Embryonic facial prominence (tissue), 1 donor: ENCODE measurements at regions not wholly inside any gene's neighbourhood (a gene's known extent, or its start where the extent isn't known, plus 50 kb on each side); places are given as distances from the start of the nearest gene placed in this dataset.
"Not testable (repeated sequence)": the region's sequence is repeated elsewhere in the genome, so short reads cannot be mapped to it uniquely, and the experiment has no call there.

Experiments used
- DNase-seq: peaks from one replicate; pipeline ENCODE4 v3.0.0-alpha.2; 2016; ENCODE audit errors: extremely low spot score

DNA sequence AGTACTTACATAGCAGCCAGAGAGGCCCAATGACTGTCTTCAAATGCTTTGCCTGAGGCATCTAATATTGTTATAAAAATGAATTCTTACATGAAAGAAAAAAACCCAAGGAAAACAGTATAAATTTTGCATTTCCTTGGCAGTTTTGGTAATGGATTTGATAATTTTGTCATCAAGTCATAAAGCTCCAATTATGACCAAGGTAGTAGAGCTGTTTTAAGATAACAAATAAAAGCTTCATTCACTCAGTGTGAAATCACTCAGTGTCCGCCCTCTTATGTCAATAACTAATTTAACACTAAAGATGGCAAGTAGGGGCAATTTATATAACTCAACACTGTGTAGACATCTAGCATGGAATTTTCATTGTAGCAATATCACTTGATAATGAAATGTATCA lies 193.9 kb downstream of the ANKRD7 start:
- no peak for DNase-seq

DNA sequence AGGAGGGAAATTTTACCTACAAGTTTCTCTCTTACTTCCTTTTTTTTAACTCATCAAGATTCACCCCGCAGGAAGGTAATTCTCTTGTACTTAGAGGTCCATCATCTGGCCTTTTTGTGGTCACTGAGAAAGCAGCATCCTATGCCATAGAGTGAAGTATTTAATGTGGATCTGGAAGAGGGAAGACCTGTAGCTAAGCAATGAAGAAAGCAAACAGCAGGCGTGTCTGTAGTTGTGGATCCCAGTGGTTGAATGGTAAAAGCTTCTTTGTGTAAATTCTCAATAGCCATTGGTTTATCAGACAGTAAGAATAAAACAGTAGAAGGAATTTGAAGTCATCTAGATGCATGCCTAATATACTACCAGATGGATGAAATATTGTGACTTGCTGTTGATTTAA lies 196.4 kb downstream of the ANKRD7 start:
- no peak for DNase-seq

DNA sequence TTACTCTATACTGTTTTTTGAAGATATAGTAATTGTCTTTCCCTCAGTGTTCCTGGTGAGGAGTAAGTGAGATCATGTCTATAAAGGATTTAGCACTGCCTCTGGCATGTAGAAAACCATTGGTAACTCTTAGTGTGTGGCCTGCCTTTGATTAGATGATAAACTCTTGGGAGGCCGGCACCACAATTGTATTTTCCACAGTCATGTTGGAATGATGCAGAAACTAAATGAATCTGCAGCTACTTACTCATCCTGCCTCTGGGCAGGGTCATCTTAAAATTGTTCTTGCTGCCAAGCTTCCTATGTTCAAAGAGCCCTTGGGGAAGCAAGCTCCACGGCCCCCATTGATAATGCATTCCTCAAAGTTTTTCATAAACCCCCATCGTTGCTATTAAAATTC lies 204.6 kb downstream of the ANKRD7 start:
- DNase-seq: no peak

DNA sequence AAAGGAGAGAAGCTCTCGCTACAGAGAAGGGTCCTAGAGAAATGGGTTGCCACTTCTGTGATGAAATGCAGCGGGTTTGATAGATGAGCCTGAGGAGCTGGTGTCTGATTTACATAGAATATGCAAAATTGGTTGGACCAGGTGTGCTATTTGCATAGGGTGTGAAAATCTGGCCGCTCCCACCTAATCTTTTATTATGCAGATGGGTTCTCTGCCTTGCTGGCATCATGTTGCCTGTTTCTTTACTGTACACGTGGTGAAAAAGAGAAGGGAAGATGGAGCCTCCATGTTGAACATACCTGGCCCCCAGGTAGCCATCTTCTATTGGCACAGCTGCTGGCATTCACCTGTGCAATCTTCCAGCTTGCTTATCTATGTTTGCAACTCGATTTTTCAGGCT lies 212.2 kb downstream of the ANKRD7 start:
- DNase-seq: no peak

DNA sequence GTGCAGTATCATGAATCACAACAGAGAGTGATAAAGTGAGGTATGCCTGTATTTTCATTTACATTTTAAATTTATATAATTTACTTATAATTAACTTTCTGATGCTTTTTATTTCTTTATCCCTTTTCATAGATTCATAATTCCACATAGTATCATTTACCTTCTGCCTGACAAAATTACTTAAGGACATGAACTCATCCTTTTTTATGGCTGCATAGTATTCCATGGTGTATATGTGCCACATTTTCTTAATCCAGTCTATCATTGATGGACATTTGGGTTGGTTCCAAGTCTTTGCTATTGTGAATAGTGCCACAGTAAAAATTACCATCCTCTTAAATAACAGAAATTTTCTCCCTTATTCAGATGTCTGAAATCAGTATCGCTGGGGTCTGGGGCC lies 224.5 kb downstream of the ANKRD7 start:
- DNase-seq: not testable (repeated sequence)

DNA sequence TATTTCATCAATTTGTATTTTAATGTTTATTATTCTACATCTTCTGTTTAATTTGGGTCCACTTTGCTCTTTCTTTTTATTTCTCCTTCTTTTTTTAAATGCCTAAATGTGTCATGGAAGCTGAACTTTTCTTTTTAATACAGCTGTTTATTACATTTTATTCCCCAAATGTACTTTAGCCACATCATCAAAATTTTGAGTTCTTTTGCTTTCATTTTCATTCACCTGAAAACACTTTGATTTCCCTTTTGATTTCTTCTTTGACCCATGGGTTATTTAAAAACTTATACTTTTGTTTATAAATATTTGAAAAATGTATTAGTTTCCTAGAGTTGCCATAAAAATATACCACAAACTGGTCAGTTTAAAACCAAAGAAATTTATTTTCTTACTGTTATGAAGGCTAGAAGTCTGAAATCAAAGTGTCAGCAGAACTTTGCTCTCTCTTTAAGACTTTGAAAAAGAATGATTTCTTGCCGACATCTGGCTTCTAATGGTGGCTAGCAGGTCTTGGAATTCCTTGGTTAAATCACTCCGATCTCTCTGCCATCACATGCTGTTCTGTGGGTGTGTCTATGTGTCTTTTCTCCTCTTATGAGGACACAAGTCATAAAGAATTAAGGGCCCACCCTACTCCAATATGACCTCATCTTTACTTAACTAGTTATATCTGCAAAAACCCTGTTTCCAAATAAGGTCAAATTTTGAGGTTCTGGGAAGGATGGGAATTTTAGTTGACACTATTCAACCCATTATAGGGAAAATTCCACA lies 225.5 kb downstream of the ANKRD7 start:
- no peak for DNase-seq

DNA sequence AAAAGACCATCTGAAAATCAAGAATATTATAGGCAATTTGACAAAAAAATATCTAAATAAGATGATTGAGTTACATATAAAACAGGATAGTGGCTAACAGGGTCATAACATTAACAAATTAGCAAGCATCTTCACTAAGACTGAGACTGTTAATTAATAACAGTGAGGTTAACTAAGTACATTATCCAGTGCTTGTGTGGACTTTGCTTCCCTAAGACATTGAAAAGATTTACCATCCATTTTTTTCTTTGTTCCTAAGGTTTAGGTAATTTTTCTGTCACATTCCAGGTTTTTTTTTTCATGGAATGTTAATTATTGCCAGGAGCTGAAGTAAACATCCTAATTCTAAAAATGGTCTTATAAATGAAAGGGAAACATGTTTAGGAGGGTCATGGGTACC lies 227.6 kb downstream of the ANKRD7 start:
- DNase-seq: no peak

DNA sequence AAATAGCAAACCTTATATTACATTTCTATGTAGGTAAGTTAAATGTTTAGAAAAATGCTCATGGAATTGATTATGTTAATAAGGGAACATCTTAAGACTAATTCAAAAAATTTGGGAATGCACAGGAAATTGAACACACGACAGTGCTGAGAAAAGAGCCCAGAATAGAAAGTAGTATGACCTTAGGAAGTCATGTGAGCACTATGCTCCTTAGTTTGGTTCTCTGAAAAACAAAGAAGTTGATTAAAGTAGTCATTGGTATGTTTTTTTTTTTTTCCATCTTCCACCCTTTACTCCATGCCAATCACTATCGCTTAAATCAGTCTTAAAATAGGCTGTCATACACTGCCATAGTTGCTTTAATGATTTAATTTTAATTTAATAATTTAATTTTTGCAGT lies 242.9 kb downstream of the ANKRD7 start:
- DNase-seq: no peak

DNA sequence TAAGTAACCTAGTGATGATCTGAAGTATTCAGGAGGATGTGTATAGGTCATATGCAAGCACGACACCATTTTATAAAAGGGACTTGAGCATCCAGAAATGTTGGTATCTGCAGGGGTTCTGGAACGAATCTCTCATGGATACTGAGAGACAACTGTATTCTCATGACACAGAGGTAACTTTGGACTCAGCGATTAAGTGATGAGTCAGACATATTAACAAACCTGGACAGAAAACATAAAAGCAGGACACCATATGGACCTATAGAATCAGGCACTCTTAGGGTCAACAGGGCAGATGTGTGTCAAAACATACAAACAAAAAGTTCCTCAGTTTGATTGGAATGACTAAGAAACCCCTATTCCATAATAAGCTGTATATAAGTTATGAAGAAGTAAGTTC lies 248.1 kb downstream of the ANKRD7 start:
- no peak for DNase-seq

DNA sequence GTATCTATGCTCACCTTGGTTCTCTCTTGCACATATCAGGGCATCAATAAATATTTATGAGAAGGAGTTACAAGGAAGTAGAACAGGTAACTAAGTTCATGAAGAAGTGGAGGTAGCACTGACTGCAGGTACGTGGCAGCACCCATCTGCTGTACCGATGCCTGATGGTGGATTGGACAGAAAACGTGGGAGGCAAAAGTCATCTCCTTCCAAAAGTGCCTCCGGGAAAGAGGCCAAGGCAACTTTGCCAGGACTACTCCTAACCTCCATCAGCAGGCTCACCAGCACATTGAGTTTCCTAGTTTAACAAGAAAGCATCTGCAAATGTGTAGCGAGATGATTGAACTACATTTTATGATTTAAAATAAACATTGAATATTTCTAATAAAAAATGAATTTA lies 248.8 kb downstream of the ANKRD7 start:
- DNase-seq: no peak

DNA sequence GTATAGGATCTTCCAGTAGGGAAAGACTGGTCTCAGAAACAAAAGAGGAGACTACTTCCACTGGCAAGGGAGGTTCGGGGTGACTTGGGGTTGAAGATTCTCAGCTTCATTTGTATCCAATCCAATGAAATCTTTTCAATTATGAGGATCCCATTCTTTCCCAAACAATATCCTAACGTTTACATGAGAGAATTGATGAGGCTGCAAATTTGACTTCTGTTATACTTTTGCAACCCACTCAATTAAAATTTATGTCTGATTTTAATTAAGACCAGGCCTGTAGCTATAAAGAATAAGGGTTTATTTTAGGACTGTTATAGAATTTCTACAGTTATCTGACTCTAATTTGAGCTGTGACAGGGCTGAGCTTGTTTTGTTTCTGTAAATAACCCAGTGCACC lies 251.5 kb downstream of the ANKRD7 start:
- no peak for DNase-seq

DNA sequence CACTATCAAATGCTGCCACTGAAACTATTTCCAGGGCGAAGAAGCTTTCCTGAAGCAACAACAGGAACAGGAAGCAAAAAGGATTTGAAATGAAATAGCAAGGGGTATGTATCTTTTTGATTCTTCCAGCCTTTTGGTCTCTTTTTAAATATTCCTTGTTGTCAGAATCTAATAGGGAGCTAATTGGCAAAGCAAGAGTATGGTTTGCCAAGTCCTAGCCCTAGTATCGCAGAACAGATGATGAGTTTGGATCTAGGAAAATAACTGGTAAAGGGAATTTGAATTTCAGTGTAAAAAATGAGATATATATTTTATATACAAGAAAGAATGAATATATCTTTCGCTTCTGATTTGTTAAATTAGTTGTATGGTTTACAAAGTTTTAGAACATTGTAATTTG lies 252.5 kb downstream of the ANKRD7 start:
- no peak for DNase-seq

DNA sequence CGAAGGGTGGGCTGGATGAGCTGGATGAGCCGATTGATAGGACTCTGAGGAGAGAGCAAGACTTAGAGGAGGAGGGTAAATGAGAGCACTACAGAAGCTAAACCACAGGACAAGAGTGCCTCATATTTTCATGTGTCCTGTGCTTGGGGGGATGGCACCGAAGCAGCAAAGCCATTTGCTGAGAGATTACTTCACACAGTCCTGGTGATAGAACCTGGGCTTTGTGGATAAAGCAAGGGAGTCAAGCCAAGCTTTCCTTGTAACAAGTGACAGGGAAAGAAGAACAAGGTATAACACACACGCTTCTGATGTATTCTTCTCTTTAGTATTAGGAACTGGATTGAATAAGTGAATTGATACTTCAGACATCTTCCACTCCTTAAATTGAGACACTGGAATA lies 253.7 kb downstream of the ANKRD7 start:
- no peak for DNase-seq

DNA sequence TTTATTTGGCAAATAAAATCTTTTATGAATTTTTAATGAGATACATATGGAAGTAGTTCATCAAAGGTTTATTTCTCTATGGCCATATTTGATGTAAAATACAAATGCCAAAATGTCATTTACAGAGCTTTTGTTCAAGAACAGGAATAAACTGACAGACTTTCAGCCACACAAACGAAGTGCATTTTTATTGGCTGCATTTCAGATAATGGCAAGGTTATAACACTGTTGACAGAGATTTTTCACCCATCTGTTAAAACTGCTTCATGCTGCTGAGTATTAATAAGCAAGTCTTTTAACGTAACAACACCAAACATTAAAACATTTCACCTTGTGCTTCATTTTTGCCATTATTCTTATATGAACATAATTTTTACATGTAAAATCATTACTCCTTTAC lies 254.4 kb downstream of the ANKRD7 start:
- DNase-seq: no peak

DNA sequence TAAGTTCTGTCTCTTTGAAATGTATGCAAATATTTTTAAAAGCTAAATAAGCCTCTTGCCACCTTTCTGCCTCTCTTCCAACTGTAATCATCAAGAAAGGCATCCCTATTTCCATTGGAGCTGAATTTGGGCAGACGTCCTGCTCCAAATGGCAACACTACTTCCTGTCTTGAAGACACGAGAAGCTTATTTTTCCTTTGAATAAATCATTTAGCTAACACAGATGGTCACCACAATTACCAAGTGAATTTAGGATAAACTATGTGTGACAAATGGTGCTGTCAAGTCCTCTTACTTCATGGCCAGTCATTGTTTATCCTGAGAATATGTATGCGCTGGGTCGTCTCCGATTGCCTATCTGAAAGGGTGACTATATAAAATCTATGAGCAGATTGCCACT lies 268.0 kb downstream of the ANKRD7 start:
- no peak for DNase-seq

DNA sequence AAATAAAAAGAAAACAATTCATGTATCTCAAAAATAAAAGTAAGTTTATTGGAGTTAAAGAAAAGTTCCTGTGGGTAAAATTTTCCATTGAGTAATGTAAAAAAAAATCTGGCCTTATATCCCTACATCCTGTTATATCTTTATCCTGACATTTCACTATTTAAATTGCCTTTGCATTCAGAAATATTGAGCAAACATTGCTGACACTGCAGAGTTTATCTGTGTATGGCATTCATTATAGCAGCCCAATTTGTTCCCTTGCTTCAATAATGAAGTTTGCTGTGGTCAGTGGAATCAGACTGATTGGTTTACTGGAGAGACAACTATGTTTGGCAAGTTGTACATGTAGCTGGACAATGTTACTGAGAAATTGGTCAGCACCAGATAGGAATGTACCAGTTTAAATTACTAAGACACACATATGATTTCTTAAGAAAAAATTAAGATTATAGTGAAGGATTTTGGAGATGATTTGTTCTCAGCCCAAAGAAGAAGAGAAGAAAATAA lies 271.7 kb downstream of the ANKRD7 start:
- no peak for DNase-seq

DNA sequence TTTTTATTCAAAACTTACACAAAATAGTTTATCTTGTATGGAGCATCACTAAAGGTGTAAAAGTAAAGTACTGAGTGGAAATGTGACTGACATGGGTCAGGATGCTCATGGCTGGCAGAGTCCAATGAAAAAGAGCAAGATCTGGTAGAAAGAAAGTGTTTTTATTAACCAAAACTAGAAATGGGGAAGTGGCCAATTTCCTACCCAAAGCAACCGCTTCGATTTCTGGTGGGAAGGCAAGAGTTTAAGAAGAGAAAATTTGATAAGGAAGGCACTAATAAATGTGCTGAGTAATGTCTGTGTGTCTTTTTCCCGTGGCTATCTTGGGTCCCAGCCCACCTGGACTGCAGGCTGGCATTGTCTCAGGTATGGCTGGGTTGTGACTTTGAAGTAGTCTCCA lies 277.7 kb downstream of the ANKRD7 start:
- no peak for DNase-seq

DNA sequence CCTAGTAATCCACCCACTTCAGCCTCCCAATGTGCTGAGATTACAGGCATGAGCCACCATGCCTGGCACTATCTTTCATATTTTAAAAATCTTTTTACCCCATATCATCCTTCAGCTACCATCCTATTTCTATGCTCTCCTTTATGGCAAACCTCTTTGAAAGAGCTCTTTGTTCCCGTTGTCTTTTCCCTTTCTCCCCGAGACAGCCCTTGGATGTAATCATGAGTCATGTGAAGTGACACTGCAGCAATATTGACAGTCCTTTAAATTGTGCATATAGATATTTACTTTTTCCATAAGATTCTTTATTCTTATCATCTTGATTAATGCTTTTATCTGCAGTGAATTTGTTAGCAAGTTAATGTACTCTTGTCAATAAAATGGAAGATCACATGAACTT lies 286.6 kb downstream of the ANKRD7 start:
- DNase-seq: no peak

DNA sequence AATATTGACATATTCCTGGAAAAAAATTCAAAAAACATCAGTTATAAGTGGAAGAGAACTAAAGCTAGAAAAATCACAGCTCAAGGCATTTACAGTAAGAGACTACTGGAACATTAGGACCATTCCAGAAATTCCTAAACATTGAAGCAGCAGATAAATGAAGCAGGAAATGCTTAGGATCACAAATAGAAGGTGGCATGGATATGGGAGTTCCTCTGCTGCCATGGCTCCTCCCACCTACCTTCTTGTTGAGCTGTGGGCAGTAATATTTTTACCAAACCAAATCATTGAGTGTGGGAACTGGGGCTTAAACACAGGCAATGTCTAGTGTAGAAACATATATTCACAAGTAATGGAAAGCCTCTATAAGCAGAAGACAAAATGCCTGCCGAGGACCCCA lies 292.8 kb downstream of the ANKRD7 start:
- DNase-seq: no peak

DNA sequence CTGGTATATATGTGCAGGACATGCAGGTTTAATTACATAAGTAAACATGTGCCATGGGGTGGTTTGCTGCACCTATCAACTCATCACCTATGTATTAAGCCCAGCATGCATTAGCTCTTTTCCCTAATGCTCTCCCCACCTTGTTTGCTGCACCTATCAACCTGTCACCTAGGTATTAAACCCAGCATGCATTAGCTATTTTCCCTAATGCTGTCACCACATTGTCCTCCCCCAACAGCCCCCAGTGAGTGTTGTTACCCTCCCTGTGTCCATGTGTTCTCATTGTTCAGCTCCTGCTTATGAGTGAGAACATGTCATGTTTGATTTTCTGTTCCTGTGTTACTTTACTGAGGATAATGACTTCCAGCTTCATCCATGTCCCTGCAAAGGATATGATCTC lies 300.5 kb downstream of the ANKRD7 start:
- DNase-seq: no peak

DNA sequence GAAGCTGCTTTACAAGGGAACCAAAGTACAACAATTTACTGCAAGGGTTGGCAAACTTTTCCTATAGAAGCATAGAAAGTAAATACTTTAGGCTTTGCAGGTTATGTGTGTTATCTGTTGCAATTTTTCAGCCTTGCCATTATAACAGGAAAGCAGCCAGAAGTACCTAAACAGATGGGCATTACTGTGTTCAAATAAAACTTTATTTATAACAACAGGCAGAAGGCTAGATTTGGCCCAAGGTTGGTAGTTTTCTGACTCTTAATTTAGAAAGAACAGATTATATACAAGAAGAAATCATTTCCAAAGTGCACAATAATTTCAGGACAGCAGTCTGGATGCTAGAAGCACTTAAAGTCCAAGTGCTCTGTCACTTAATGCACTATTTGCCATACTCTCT lies 307.1 kb downstream of the ANKRD7 start:
- DNase-seq: no peak

DNA sequence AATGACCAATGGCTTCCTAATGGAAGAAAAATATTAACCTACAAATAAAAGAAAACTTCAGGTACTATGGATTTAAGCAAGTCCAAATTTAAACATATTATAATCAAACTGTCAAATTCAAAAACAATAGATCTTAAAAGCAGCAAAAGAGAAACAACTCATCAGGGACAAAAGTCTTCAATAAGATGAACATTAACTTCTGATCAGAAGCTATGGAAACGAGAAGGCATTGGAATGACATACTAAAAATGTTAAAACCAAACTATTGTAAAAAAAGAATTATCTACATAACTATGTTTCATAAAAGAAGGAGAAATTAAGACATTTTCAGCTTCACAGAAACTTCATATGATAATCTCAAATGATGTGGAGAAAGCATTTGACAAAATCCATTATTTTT lies 334.7 kb downstream of the ANKRD7 start:
- DNase-seq: no peak

DNA sequence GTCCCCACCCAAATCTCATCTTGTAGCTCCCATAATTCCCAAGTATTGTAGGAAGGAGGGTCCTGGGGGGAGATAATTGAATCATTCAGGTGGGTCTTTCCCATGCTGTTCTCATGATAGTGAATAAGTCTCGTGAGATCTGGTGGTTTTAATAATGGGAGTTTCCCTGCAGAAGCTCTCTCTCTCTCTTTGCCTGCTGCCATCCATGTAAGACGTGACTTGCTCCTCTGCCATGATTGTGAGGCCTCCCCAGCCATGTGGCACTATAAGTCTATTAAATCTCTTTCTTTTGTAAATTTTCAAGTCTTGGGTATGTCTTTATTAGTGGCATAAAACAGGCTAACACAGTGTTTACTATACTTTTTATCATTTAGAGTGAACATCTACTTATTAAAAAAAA lies 338.8 kb downstream of the ANKRD7 start:
- DNase-seq: no peak

DNA sequence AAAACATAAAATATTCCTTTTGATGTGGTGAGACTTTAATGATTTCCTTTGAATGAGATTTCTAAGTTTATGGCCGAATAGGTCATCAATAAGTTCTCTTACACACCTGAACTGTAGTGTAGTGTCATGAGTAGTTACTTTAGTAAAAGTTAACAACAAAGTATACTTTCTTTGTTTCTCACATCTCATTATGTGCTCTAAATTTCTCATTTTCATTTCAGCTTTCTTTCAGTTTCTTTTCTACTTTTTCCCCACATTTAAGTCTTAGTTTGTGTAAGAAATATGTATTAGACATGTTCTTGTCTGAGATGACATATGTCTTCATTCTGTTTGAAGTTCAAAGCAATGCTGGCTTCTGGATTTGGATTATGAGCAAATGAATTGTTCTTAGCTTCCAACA lies 348.1 kb downstream of the ANKRD7 start:
- DNase-seq: no peak
